Chondrocyte (in vitro differentiated cells): ENCODE measurements at regions not wholly inside any gene's neighbourhood (a gene's known extent, or its start where the extent isn't known, plus 50 kb on each side); places are given as distances from the start of the nearest gene placed in this dataset.

Experiments
- DNase-seq: peaks from one replicate; pipeline ENCODE4 v3.0.0; 2021; ENCODE audit warnings: mixed read lengths, low spot score
- H3K27ac Mint-ChIP-seq: one replicate; pipeline ENCODE4 v1.8.0; 2021; ENCODE audit warnings: mild to moderate bottlenecking, moderate library complexity, mixed read lengths; ENCODE audit not compliant: unreplicated experiment
- H3K27me3 Mint-ChIP-seq: 2 replicates; pipeline ENCODE4 v1.8.0; 2021; ENCODE audit warnings: low read depth, mixed read lengths
- H3K36me3 Mint-ChIP-seq: 2 replicates; pipeline ENCODE4 v1.8.0; 2021; ENCODE audit warnings: low read depth, mixed read lengths
- H3K4me1 Mint-ChIP-seq: 2 replicates; pipeline ENCODE4 v1.8.0; 2021; ENCODE audit warnings: low read depth, mild to moderate bottlenecking, mixed read lengths
- H3K4me3 Mint-ChIP-seq: one replicate; pipeline ENCODE4 v1.8.0; 2021; ENCODE audit warnings: mild to moderate bottlenecking, moderate library complexity, mixed read lengths; ENCODE audit not compliant: unreplicated experiment
- H3K9me3 Mint-ChIP-seq: 2 replicates; pipeline ENCODE4 v1.8.0; 2021; ENCODE audit warnings: low read depth, mixed read lengths
- TF ChIP-seq, protein P1 (sequence below): fragments of 200-600 bp; sonication (generic); IDR thresholded peaks from 2 replicates; pipeline ENCODE4 v1.5.0; 2021; ENCODE audit warnings: antibody characterized with exemption, mild to moderate bottlenecking, moderate library complexity

DNA sequence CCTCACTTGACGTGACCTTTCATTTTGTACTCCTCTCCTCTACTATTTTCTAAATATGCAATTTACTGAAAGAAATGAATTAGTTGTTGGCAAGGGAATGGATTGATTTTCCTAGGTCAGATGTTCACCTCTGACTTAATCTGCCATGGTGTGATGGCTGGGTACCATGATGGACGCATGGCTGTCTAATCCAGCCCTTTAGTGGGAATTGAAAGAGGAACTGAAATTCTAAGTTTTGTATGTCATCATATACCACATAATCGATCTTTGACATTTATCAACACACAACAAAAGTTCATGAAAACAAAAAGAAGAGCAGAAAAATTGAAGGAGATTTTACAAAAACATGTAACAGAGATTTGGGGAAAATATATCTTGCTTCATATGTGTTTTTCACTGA, 331.3 kb upstream of the SNX7 start:
- TF ChIP-seq, protein P1, sequence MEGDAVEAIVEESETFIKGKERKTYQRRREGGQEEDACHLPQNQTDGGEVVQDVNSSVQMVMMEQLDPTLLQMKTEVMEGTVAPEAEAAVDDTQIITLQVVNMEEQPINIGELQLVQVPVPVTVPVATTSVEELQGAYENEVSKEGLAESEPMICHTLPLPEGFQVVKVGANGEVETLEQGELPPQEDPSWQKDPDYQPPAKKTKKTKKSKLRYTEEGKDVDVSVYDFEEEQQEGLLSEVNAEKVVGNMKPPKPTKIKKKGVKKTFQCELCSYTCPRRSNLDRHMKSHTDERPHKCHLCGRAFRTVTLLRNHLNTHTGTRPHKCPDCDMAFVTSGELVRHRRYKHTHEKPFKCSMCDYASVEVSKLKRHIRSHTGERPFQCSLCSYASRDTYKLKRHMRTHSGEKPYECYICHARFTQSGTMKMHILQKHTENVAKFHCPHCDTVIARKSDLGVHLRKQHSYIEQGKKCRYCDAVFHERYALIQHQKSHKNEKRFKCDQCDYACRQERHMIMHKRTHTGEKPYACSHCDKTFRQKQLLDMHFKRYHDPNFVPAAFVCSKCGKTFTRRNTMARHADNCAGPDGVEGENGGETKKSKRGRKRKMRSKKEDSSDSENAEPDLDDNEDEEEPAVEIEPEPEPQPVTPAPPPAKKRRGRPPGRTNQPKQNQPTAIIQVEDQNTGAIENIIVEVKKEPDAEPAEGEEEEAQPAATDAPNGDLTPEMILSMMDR: no peak

DNA sequence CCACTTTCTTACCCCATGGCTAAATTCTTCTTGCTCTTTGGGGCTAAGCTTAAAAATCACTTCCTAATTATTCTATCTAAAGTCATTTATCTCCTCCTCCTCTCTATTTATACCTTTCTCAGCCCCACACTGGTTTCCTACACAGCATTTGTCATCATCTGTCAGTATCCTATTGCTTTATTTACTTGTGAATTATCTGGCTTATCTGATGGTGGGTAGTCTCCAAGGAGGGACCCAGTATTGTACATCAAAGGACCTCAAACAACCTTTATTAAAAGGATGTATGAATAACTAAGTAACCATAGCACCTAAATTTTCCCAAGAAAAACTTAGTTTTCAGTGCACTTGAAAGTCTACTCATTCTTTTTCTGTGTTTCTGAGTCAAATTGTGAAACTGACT, 332.7 kb upstream of the SNX7 start:
- no peak for DNase-seq
- H3K36me3 Mint-ChIP-seq: no peaks in the 10 kb centered on the region
- no peaks in the 10 kb centered on the region for H3K9me3 Mint-ChIP-seq
- no peaks in the 10 kb centered on the region for H3K27me3 Mint-ChIP-seq
- no peak overlapping the region for H3K4me3 Mint-ChIP-seq
- no peak overlapping the region for H3K27ac Mint-ChIP-seq
- peaks cover 76% of the 10 kb centered on the region for H3K4me1 Mint-ChIP-seq
- TF ChIP-seq, protein P1: no peak

More for the DNA sequence above, 331.3 kb upstream of the SNX7 start:
- no peak overlapping the region for H3K4me3 Mint-ChIP-seq
- no peaks in the 10 kb centered on the region for H3K27me3 Mint-ChIP-seq
- no peaks in the 10 kb centered on the region for H3K9me3 Mint-ChIP-seq
- H3K27ac Mint-ChIP-seq: no peak overlapping the region
- peaks cover 62% of the 10 kb centered on the region for H3K4me1 Mint-ChIP-seq
- no peaks in the 10 kb centered on the region for H3K36me3 Mint-ChIP-seq
- no peak for DNase-seq

DNA sequence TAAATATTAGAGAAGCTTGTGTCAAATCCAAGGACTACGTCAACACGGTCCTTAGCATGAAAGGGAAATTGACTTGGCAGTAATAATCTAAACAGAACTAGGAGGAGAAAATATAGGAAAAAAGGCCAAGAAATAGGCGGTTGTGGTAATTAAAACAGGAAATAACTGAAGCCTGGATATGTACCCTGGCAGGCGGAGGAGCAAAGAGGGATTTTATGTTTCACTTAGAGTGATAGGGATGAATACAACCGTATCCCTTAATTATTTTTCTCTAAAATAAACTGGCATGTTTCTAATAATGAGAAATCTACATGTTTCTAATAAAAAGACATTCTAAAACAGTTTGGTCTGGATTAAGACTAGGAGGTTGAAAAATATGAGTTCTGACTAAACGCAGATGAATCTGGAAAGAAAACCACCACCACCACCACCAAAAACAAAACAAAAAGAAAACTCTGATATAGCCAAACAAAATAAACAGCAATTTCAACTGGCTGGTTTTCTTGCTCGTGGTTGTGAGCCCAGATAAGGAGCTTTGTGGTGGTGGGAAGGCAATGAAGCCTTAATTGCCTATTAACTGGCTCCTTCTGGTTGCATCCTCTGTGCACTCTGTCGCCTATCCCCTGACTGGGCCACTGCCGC, 334.2 kb upstream of the SNX7 start:
- Mint-ChIP-seq H3K27ac (peak overlapping the region; percentile 78), H3K27me3 (no peaks in the 10 kb centered on the region), H3K4me1 (peaks cover 80% of the 10 kb centered on the region), H3K4me3 (no peak overlapping the region), H3K9me3 (no peaks in the 10 kb centered on the region), H3K36me3 (no peaks in the 10 kb centered on the region)
- TF ChIP-seq, protein P1: no peak
- DNase-seq: no peak

DNA sequence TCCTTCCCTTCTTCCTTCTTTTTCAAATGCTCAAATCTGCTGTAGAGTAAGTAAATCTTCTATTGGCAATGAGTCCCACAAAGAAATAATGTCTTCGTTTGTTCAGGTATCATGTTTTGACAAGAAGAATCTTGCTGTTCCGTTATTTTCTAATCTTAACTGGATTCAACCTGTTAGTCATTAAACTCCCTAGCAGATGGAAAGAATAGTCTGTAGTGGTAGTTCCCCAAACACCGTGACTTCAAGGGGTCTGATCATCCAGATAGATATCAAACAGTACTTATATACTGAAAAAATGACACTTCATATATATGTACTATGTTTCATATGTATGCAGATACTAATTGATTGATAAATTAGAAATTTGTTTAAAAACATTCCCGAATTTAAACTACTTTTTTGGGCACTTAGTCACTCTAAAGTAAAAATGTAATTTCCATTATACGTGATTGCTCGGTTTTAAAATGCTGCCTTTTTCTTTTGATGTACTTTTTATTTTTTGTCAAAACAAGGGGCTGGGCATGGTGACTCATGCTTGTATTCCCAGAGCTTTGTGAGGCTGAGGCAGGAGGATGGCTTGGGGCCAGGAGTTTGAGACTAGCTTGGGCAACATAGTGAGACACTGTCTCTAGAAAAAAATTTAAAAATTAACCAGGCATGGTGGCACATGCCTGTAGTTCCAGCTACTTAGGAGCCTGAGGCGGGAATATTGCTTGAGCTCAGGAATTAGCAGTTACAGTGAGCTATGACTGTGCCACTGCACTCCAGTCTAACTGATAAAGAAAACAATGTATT, 335.7 kb upstream of the SNX7 start:
- DNase-seq: peak; percentile 94
- H3K9me3 Mint-ChIP-seq: peaks cover 4% of the 10 kb centered on the region
- H3K27ac Mint-ChIP-seq: peak overlapping the region; percentile 76
- no peaks in the 10 kb centered on the region for H3K27me3 Mint-ChIP-seq
- no peak overlapping the region for H3K4me3 Mint-ChIP-seq
- TF ChIP-seq, protein P1: no peak
- H3K4me1 Mint-ChIP-seq: peaks cover 76% of the 10 kb centered on the region
- H3K36me3 Mint-ChIP-seq: no peaks in the 10 kb centered on the region

DNA sequence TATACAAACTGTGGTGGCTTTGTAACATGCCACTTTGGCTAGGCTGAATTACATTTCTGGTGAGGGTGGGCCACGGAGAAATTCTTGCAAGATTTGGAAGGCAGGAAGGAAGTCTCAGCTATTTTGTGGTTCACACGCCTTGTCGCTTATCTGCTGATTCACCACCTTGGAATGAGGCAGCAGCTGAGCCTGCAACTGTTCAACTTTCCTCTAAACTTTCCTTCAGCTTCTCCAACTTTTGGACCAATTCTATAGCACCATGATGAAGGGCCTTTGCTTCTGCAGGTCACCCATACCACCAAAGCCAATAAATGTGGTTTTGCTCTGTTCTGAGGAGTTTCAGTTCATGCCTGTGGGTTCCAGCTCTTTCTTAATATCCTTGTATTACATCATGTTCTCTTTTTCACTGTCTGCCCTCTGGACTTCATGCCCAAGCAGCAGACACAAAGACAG, 337.6 kb upstream of the SNX7 start:
- Mint-ChIP-seq H3K27me3 (no peaks in the 10 kb centered on the region), H3K4me3 (no peak overlapping the region), H3K27ac (peak overlapping the region; percentile 98), H3K9me3 (peaks cover 10% of the 10 kb centered on the region), H3K36me3 (peaks cover 2% of the 10 kb centered on the region), H3K4me1 (peaks cover 69% of the 10 kb centered on the region)
- TF ChIP-seq, protein P1: no peak
- no peak for DNase-seq
